ENCODE measurements at regions not wholly inside any gene's neighbourhood (a gene's known extent, or its start where the extent isn't known, plus 50 kb on each side); places are given as distances from the start of the nearest gene placed in this dataset.

- in situ Hi-C loops (cut with HindIII; ENCODE audit: low sequenced_read_pairs) = no loop called here
Measured at GRCh38 chr4:96301715-96302114, 461.8 kb downstream of the PDHA2 start.

- in situ Hi-C loops (cut with HindIII; ENCODE audit: low sequenced_read_pairs) = no loop called here
Measured at GRCh38 chr4:96305030-96305429, 465.1 kb downstream of the PDHA2 start.

- in situ Hi-C loops (cut with HindIII; ENCODE audit: low sequenced_read_pairs) = no loop called here
Measured at GRCh38 chr4:96312046-96312685, 472.3 kb downstream of the PDHA2 start.

GRCh38 chr4:96315815-96316214, 475.9 kb downstream of the PDHA2 start:
- in situ Hi-C loops (cut with HindIII; ENCODE audit: low sequenced_read_pairs) = no loop called here

- in situ Hi-C loops (cut with HindIII; ENCODE audit: low sequenced_read_pairs) = no loop called here
Measured at GRCh38 chr4:96316776-96317175, 476.9 kb downstream of the PDHA2 start.

- in situ Hi-C loops (cut with HindIII; ENCODE audit: low sequenced_read_pairs) = no loop called here
Measured at GRCh38 chr4:96317891-96318290, 478.0 kb downstream of the PDHA2 start.

GRCh38 chr4:96326846-96327245, 487.0 kb downstream of the PDHA2 start:
- in situ Hi-C loops (cut with HindIII; ENCODE audit: low sequenced_read_pairs) = no loop called here

- in situ Hi-C loops (cut with HindIII; ENCODE audit: low sequenced_read_pairs) = no loop called here
Measured at GRCh38 chr4:96342196-96342595, 502.3 kb downstream of the PDHA2 start.

GRCh38 chr4:96342790-96343455, 503.0 kb downstream of the PDHA2 start:
- in situ Hi-C loops (cut with HindIII; ENCODE audit: low sequenced_read_pairs) = no loop called here

GRCh38 chr4:96343836-96344235, 503.9 kb downstream of the PDHA2 start:
- in situ Hi-C loops (cut with HindIII; ENCODE audit: low sequenced_read_pairs) = no loop called here

GRCh38 chr4:96347582-96347981, 507.7 kb downstream of the PDHA2 start:
- in situ Hi-C loops (cut with HindIII; ENCODE audit: low sequenced_read_pairs) = no loop called here

GRCh38 chr4:96352051-96352517, 512.2 kb downstream of the PDHA2 start:
- in situ Hi-C loops (cut with HindIII; ENCODE audit: low sequenced_read_pairs) = loop anchor here (5.0 kb wide), 1 partner anchor 1190 kb away; no protein-coding TSS in a partner anchor

- in situ Hi-C loops (cut with HindIII; ENCODE audit: low sequenced_read_pairs) = loop anchor here (5.0 kb wide), 1 partner anchor 1192 kb away; no protein-coding TSS in a partner anchor
Measured at GRCh38 chr4:96354036-96354712, 514.3 kb downstream of the PDHA2 start.

GRCh38 chr4:96355414-96355813, 515.5 kb downstream of the PDHA2 start:
- in situ Hi-C loops (cut with HindIII; ENCODE audit: low sequenced_read_pairs) = no loop called here

GRCh38 chr4:96356591-96357370, 516.9 kb downstream of the PDHA2 start:
- in situ Hi-C loops (cut with HindIII; ENCODE audit: low sequenced_read_pairs) = no loop called here

GRCh38 chr4:96366632-96367031, 526.7 kb downstream of the PDHA2 start:
- in situ Hi-C loops (cut with HindIII; ENCODE audit: low sequenced_read_pairs) = no loop called here

GRCh38 chr4:96375367-96375766, 535.5 kb downstream of the PDHA2 start:
- in situ Hi-C loops (cut with HindIII; ENCODE audit: low sequenced_read_pairs) = no loop called here

- in situ Hi-C loops (cut with HindIII; ENCODE audit: low sequenced_read_pairs) = no loop called here
Measured at GRCh38 chr4:96379524-96379923, 539.6 kb downstream of the PDHA2 start.

- in situ Hi-C loops (cut with HindIII; ENCODE audit: low sequenced_read_pairs) = no loop called here
Measured at GRCh38 chr4:96380106-96380505, 540.2 kb downstream of the PDHA2 start.

GRCh38 chr4:96383349-96383748, 543.5 kb downstream of the PDHA2 start:
- in situ Hi-C loops (cut with HindIII; ENCODE audit: low sequenced_read_pairs) = no loop called here

GRCh38 chr4:96389770-96390169, 549.9 kb downstream of the PDHA2 start:
- in situ Hi-C loops (cut with HindIII; ENCODE audit: low sequenced_read_pairs) = no loop called here
